SU-DHL-6 (cell line): ENCODE measurements at regions not wholly inside any gene's neighbourhood (a gene's known extent, or its start where the extent isn't known, plus 50 kb on each side); places are given as distances from the start of the nearest gene placed in this dataset.

Experiments used
- CTCF ChIP-seq: fragments of 200-600 bp; sonication (generic); IDR thresholded peaks from one replicate; pipeline ENCODE4 v1.5.1; 2017; ENCODE audit warnings: antibody characterized with exemption, mild to moderate bottlenecking, low read length, moderate library complexity; ENCODE audit not compliant: insufficient read depth, poor library complexity, severe bottlenecking
- EZH2phosphoT487 ChIP-seq: fragments of 200-600 bp; sonication (generic), shearing (Covaris generic); conservative IDR thresholded peaks from 2 replicates; pipeline ENCODE4 v1.6.1; 2018; ENCODE audit warnings: mild to moderate bottlenecking, antibody characterized with exemption, low read length, moderate library complexity, mixed read lengths

- TF ChIP-seq CTCF (no peak), EZH2phosphoT487 (no peak)
Observed at GRCh38 chr13:106122234-106122633, 413.2 kb downstream of the EFNB2 start.
